HG03064 (cell line): ENCODE measurements at regions not wholly inside any gene's neighbourhood (a gene's known extent, or its start where the extent isn't known, plus 50 kb on each side); places are given as distances from the start of the nearest gene placed in this dataset.
"Not testable (repeated sequence)": the region's sequence is repeated elsewhere in the genome, so short reads cannot be mapped to it uniquely, and the experiment has no call there.

Source experiments
- ATAC-seq: cut with Tn5 transposase; IDR thresholded peaks from one replicate; pipeline ENCODE4 v1.9.1; 2021; ENCODE audit warnings: low read depth; ENCODE audit not compliant: unreplicated experiment

DNA sequence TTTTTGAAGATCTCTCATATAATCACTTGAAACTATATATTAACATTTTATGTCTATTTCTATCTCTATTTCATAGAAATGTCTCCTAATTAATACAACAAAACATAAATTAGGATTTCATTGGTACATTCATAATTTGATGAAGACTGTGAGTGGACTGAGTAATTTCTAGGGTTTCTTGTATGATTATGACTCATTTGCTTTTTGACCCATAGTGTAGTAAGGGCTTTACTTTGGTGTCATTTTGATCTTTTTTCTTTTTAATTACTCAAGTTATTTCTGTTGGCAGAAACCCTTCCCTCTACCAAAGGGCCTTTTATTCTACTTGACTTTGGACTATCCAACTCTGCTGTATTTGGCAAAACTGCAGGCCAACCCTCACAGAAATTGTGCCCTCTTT, 207.9 kb upstream of the MAGEB16 start:
- ATAC-seq: no peak

- not testable (repeated sequence) for ATAC-seq
Measured at GRCh38 chrX:35611562-35611961, 186.6 kb upstream of the MAGEB16 start.

- ATAC-seq: no peak
Measured at GRCh38 chrX:35617836-35618235, 180.3 kb upstream of the MAGEB16 start.

- no peak for ATAC-seq
Measured at GRCh38 chrX:35622040-35622439, 176.1 kb upstream of the MAGEB16 start.

DNA sequence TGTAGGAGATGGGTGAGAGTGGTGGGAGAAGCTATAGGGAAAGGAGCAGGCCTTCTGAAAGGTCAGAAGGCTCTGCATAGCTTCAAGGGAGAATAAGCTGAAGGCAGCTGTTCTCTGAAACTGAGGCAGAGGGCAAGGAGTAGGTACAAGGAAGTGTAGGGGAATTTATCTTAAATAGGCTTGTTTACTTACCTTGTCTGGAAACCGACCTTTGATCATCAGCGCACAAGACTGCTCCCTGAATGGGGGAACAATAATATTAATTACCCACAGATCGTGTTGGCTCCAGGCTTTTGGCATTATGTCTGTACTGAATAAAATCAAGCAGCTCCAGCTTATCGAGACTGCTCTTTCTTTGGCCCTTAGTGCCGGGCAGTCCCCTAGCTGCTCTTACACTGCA, 175.5 kb upstream of the MAGEB16 start:
- no peak for ATAC-seq

DNA sequence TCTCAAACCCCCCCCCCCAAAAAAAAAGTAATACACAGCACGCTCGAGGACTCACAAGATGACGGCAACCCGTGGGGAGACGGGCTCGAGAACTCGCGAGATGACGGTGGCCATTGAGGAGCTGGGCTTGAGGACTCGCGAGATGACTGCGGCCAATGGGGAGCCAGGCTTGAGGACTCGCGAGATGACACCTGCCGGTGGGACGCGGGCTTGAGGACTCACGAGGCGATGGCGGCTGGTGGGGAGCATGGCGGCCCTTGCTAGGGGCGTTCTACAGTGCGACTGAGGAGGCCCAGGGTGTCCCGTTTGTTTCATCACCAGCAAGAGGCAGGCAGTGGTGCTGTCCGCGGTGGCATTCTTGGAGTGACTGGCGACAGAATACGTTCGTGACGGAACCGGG, 172.4 kb upstream of the MAGEB16 start:
- ATAC-seq: no peak

GRCh38 chrX:35626124-35626523, 172.0 kb upstream of the MAGEB16 start:
- no peak for ATAC-seq

DNA sequence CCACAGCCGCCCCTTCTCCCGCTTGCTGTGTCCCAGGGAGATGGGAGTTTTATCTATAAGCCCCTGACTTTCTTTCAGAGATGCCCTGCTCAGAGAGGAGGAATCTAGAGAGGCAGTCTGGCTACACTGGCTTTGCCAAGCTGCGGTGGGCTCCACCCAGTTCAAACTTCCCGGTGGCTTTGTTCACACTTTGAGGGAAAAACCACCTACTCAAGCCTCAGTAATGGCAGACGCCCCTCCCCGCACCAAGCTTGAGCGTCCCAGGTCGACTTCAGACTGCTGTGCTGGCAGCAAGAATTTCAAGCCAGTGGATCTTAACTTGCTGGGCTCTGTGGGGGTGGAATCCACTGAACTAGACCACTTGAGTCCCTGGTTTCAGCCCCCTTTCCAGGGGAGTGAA, 162.2 kb upstream of the MAGEB16 start:
- not testable (repeated sequence) for ATAC-seq

DNA sequence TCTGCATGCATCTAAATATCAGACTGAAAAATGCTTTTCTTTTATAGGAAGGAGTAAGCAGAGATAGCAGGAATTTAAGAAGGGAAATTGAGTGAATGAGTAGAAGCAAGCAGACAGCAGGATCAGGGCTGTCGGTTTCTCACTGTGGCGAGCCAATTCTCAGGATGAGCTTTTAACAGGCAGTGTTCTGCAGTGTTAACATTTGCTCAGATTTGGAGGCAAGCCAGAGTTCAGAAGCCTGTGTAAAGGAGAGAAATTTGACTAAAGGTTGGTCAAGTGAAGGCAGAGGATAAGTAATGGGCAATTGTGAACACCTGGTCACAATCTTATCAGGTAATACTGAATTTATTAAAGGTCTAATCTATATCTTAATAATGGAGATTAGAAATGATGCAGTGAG, 133.3 kb upstream of the MAGEB16 start:
- ATAC-seq: no peak

GRCh38 chrX:35665311-35665710, 132.8 kb upstream of the MAGEB16 start:
- no peak for ATAC-seq

DNA sequence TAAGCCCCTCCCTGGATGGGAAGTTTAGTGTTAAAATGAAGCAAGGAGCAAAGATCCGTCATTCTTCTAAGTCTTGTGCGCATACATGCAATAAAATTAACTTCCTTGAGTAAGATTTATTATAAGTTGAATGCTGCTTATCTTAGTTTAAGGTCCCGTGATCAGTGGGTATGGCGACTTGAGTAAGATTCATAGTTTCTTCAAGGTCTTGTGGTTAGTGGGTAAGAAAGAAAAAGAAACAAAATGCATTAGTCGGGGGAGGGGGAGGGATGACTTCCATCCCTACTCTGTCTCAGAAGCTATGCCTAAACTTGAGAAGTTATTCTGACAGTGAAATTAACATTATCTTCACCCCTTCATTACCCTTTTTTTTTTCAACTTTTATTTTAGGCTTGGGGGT, 127.3 kb upstream of the MAGEB16 start:
- ATAC-seq: no peak

GRCh38 chrX:35675151-35675550, 123.0 kb upstream of the MAGEB16 start:
- no peak for ATAC-seq

DNA sequence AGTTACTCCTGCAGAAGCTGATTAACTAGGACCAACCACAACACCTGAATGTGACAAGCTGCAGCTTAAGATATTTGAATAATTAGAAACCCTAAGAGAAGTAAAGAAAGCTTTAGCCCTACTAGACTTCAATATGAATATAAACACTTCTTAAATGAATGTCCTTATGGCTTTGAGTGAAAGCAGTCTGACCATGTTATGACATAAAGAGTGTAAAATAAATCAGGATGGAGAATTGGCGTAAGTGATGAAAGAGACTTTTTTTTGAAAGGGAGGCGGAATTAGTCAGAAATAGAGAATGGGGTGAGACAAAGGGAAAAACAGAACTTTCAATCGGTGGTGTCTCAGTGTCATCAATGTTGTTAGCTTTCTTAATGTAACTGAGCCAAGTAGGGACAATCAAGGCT, 117.2 kb upstream of the MAGEB16 start:
- no peak for ATAC-seq

GRCh38 chrX:35682476-35682875, 115.7 kb upstream of the MAGEB16 start:
- ATAC-seq: no peak

DNA sequence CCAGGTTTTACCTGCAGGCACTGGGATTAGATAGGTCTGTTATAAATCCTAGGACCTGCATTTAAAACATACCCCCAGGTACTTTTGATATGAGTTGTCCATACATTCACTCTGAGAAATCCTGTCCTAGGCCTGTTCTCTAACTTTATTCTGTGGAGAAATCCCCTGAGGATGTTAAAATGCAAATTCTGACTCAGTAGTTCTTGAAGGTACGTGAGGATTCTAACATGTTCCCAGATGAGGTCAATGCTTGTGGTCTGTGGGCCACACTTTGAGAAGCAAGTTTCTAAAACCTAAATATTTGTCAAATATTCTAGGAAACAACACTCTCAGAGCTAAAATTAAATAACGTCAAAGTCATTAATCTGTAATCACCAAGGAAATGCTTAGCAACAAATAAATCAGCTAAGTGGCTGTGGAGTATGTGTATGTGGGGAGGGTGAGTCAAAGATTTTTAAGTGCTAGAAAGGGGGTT, 101.3 kb upstream of the MAGEB16 start:
- ATAC-seq: no peak

GRCh38 chrX:35699642-35700041, 98.5 kb upstream of the MAGEB16 start:
- no peak for ATAC-seq

DNA sequence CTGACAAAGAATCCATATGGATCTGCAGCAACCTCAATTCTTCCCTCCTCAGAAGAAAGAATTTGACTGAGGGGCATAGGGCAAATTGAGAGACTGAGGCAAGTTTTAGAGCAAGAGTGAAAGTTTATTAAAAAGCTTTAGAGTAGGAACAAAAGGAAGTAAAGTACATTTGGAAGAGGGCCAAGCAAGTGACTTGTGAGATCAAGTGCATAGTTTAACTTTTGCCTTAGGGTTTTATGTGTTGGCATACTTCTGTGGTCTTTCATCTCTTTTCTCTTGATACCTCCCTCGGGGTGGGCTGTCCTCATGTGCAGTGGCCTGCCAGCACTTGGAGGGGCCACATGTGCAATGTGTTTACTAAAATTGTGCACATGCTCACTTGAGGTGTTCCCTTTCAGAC, 98.0 kb upstream of the MAGEB16 start:
- ATAC-seq: no peak

DNA sequence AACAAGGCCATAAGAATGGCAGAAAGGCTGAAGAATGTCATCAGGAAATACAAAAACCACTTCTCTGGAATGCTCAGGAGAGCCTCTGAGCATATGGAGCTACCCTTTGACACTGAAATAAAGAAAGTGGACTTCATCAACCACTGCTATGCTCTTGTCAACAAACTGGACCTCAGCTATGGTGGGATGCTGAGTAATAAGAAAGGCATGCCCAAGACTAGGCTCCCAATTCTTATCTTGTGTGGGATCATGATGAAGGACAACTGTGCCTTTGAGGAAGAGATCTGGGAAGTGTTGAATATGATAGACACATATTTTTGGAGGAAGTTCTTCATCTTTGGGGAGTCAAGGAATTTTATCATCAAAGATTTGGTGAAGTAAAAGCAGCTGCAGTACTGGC, 86.9 kb upstream of the MAGEB16 start:
- ATAC-seq: no peak

- ATAC-seq: no peak
Measured at GRCh38 chrX:35722128-35722527, 76.0 kb upstream of the MAGEB16 start.

- no peak for ATAC-seq
Measured at GRCh38 chrX:35726176-35726575, 72.0 kb upstream of the MAGEB16 start.

GRCh38 chrX:35728481-35728880, 69.7 kb upstream of the MAGEB16 start:
- ATAC-seq: no peak

DNA sequence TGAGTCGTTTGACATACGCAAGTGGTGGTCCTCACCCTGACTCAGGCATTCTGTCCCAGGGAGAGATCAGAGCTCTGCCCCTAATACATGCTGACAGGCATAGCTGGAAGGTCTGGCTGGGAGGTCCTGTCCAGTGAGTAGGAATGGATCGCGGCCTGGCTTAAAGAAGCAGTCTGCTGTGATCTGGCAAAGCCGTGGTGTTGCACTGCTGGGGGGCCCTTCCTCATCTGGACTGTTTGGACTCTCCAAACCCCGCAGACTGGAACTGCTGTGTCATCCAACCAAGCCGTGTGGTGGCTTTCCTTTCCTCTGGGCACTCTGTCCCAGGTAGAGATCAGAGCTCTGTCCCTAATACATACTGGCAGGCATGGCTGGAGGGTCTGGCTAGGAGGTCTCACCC, 64.3 kb upstream of the MAGEB16 start:
- ATAC-seq: no peak

DNA sequence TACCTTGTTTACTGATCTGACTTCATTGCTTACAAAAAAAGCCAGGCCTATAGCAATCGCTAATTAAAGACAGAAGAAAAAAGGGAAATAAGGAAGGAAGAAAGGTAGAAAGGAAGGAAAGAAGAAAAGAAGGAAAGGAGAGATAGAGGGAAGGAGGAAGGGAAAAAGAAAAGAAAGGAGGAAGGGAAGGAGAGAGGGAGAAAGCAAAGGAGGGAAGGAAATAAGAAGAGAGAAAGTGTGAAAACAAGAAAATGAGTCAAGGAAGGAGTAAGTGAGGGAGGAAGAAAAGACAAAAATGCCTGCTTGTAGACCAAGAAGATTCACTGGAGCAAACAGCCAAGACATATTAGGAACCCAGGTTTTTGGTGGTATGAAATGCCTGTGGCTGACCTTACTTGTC, 57.0 kb upstream of the MAGEB16 start:
- no peak for ATAC-seq
